HepG2 (cell line): ENCODE measurements at regions not wholly inside any gene's neighbourhood (a gene's known extent, or its start where the extent isn't known, plus 50 kb on each side); places are given as distances from the start of the nearest gene placed in this dataset.

ENCODE experiments used
- ATAC-seq: fragments of 200-7000 bp; cut with Tn5 transposase; 3 replicates; pipeline ENCODE4 v1.9.1; 2020; ENCODE audit warnings: mild to moderate bottlenecking, moderate library complexity
- BruUV-seq: library from RNA; stranded (reverse); fragments of 400-500 nt; replicated peaks from 2 replicates; lab custom pipeline; 2021; lab: Mats Ljungman, UMichigan
- CTCF ChIA-PET: fragments of 300-600 bp; formaldehyde crosslinking; extraction: SDS; loops from one replicate; lab custom pipeline; 2021; ENCODE audit warnings: low total read pairs, inconsistent platforms, low intra/inter-chr PET ratio; lab: Yijun Ruan, JAX
- POLR2A ChIA-PET: fragments of 350-600 bp; sonication (Branson Sonifier 250); formaldehyde crosslinking; loops from one replicate; lab custom pipeline; 2020; ENCODE audit warnings: antibody characterized with exemption, inconsistent platforms; lab: Yijun Ruan, JAX
- DNase-seq: peaks from one replicate; pipeline ENCODE4 v3.0.0-alpha.2; 2015; ENCODE audit warnings: low spot score
- FAIRE-seq: peaks from 3 replicates; lab custom pipeline; 2011; peaks lifted over from hg19 to GRCh38; lab: Jason Lieb, UNC
- H2AFZ ChIP-seq: one replicate; pipeline ENCODE4 v1.6.1; 2011; ENCODE audit warnings: low read length, inconsistent platforms
- H3K27ac ChIP-seq: fragments of 300-600 bp; 3 replicates; pipeline ENCODE4 v1.8.0; 2011; ENCODE audit warnings: mixed run types, mild to moderate bottlenecking, mixed read lengths, low read length, inconsistent platforms; ENCODE audit not compliant: insufficient read depth; ENCODE audit errors: extremely low read length
- H3K27me3 ChIP-seq, 2 experiments: fragments of 200-600 bp in 1 of 2; 2 replicates in 1 of 2; 3 replicates in 1 of 2; pipeline versions ENCODE4 v1.6.0 to v1.8.0; 2011; ENCODE audit warnings: low read length in 2 of 2, mild to moderate bottlenecking in 2 of 2, moderate library complexity in 2 of 2, inconsistent platforms in 1 of 2; ENCODE audit not compliant: insufficient read depth in 2 of 2, control insufficient read depth in 1 of 2
- H3K36me3 ChIP-seq, 2 experiments: fragments of 200-600 bp in 1 of 2; replicated peaks in 1 of 2; 2 replicates in 1 of 2; 3 replicates in 1 of 2; pipeline versions ENCODE4 v1.5.1 to v1.8.0; 2011; ENCODE audit warnings: low read length in 2 of 2, inconsistent platforms in 1 of 2; ENCODE audit not compliant: insufficient read depth in 2 of 2, control insufficient read depth in 1 of 2
- H3K4me1 ChIP-seq: 2 replicates; pipeline ENCODE4 v1.5.1; 2012; ENCODE audit warnings: low read length, inconsistent platforms; ENCODE audit not compliant: insufficient read depth
- H3K4me2 ChIP-seq: 2 replicates; pipeline ENCODE4 v1.6.0; 2011; ENCODE audit warnings: low read depth, low read length, inconsistent platforms
- H3K4me3 ChIP-seq, 3 experiments: fragments of 200-600 bp in 1 of 3; sonication (generic), shearing (Covaris generic) in 1 of 3; replicated peaks in 1 of 3; 2 replicates each; pipeline ENCODE4 v1.5.1; 2011 to 2016; ENCODE audit warnings: low read length in 3 of 3, inconsistent platforms in 2 of 3, low read depth in 2 of 3, mild to moderate bottlenecking in 2 of 3, control low read depth in 1 of 3, mixed read lengths in 1 of 3; ENCODE audit not compliant: insufficient read depth in 1 of 3
- H3K79me2 ChIP-seq: one replicate; pipeline ENCODE4 v1.6.1; 2011; ENCODE audit warnings: low read length, inconsistent platforms; ENCODE audit not compliant: insufficient read depth
- H3K9ac ChIP-seq: 2 replicates; pipeline ENCODE4 v1.6.0; 2011; ENCODE audit warnings: mild to moderate bottlenecking, low read depth, low read length, inconsistent platforms; ENCODE audit not compliant: insufficient read depth
- H3K9me3 ChIP-seq: 2 replicates; pipeline ENCODE4 v1.5.1; 2012; ENCODE audit warnings: mild to moderate bottlenecking, low read length
- H4K20me1 ChIP-seq: 2 replicates; pipeline ENCODE4 v1.6.0; 2011; ENCODE audit warnings: inconsistent platforms, mild to moderate bottlenecking, low read length, moderate library complexity; ENCODE audit not compliant: insufficient read depth
- LCORL ChIP-seq, 2 experiments: fragments of 450-650 bp in 1 of 2; sonication (generic) in 1 of 2; formaldehyde crosslinking in 1 of 2; IDR thresholded peaks; 2 replicates each; pipeline versions ENCODE4 v1.5.0 to v1.6.1; 2017 to 2020; ENCODE audit warnings: antibody characterized with exemption in 1 of 2, missing genetic modification reagents in 1 of 2
- NBN ChIP-seq: fragments of 450-650 bp; conservative IDR thresholded peaks from 2 replicates; pipeline ENCODE4 v1.6.1; 2017
- NFRKB ChIP-seq: fragments of 450-650 bp; IDR thresholded peaks from 2 replicates; pipeline ENCODE4 v1.6.1; 2017
- SMC3 ChIP-seq: IDR thresholded peaks from 2 replicates; pipeline ENCODE4 v1.6.1; 2011; ENCODE audit warnings: low read length, improper control_type of control experiment
- TP53 ChIP-seq: sonication (generic); formaldehyde crosslinking; conservative IDR thresholded peaks from 2 replicates; pipeline ENCODE4 v1.4.0; 2020; ENCODE audit warnings: missing genetic modification reagents
- ZKSCAN8 ChIP-seq: IDR thresholded peaks from 2 replicates; pipeline ENCODE4 v1.6.1; 2016; ENCODE audit warnings: borderline replicate concordance, missing genetic modification reagents, missing compliant biosample characterization
- ZNF430 ChIP-seq: sonication (generic); formaldehyde crosslinking; IDR thresholded peaks from 2 replicates; pipeline ENCODE4 v1.9.0; 2021; ENCODE audit warnings: mild to moderate bottlenecking, missing genetic modification reagents
- ZNF615 ChIP-seq: sonication (generic); formaldehyde crosslinking; IDR thresholded peaks from 2 replicates; pipeline ENCODE4 v1.5.0; 2020; ENCODE audit warnings: mild to moderate bottlenecking, missing genetic modification reagents, borderline replicate concordance
- ZNF83 ChIP-seq: sonication (generic); formaldehyde crosslinking; IDR thresholded peaks from 2 replicates; pipeline ENCODE4 v1.4.0; 2020; ENCODE audit warnings: missing genetic modification reagents, mild to moderate bottlenecking, borderline replicate concordance
- ZNF879 ChIP-seq: sonication (generic); formaldehyde crosslinking; IDR thresholded peaks from 2 replicates; pipeline ENCODE4 v1.8.1; 2023; ENCODE audit warnings: missing genetic modification reagents
- ZNF883 ChIP-seq: sonication (generic); formaldehyde crosslinking; IDR thresholded peaks from 2 replicates; pipeline ENCODE4 v1.5.1; 2020; ENCODE audit warnings: mild to moderate bottlenecking, missing genetic modification reagents; ENCODE audit errors: not compliant biosample characterization
- WGBS: methylation state at CpG from one replicate; pipeline ENCODE4 v1.1.6; 2017; ENCODE audit warnings: low lambda C conversion rate; 5-methylcytosine and 5-hydroxymethylcytosine counted together
- in situ Hi-C: cut with HindIII; loops from 2 replicates; pipeline ENCODE4 v1.10.0; 2017; ENCODE audit warnings: low pct_unique_long_range_greater_than_20kb; ENCODE audit not compliant: extremely low pct_ligation_motif_present
- intact Hi-C: fragments of 100-400 bp; cut with micrococcal nuclease; formaldehyde crosslinking; loops from one replicate; pipeline ENCODE4 v1.10.0; 2022; ENCODE audit not compliant: unreplicated experiment
- TF ChIP-seq, protein P1 (sequence below): sonication (generic); formaldehyde crosslinking; IDR thresholded peaks from 2 replicates; pipeline ENCODE4 v1.4.0; 2020; ENCODE audit warnings: missing genetic modification reagents
- TF ChIP-seq, protein P2 (sequence below): sonication (generic); formaldehyde crosslinking; IDR thresholded peaks from 2 replicates; pipeline ENCODE4 v1.4.0; 2020; ENCODE audit warnings: missing genetic modification reagents
- TF ChIP-seq, protein P3 (sequence below): IDR thresholded peaks from 2 replicates; pipeline ENCODE4 v1.6.1; 2016
- TF ChIP-seq, protein P4 (sequence below): sonication (generic); formaldehyde crosslinking; IDR thresholded peaks from 2 replicates; pipeline ENCODE4 v1.4.0; 2020; ENCODE audit warnings: low read depth, missing genetic modification reagents

- TF ChIP-seq, protein P1, sequence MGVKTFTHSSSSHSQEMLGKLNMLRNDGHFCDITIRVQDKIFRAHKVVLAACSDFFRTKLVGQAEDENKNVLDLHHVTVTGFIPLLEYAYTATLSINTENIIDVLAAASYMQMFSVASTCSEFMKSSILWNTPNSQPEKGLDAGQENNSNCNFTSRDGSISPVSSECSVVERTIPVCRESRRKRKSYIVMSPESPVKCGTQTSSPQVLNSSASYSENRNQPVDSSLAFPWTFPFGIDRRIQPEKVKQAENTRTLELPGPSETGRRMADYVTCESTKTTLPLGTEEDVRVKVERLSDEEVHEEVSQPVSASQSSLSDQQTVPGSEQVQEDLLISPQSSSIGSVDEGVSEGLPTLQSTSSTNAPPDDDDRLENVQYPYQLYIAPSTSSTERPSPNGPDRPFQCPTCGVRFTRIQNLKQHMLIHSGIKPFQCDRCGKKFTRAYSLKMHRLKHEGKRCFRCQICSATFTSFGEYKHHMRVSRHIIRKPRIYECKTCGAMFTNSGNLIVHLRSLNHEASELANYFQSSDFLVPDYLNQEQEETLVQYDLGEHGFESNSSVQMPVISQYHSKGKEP (CRISPR knock-in tag), result no peak
These were observed 491.4 kb downstream of the CBLN4 start (continued) for GRCh38 chr20:55513954-55514353.

GRCh38 chr20:55500130-55500529 lies 505.2 kb downstream of the CBLN4 start:
- DNase-seq (no peak), ATAC-seq (peak; percentile 61), FAIRE-seq (no peak)
- ChIA-PET POLR2A (interaction anchor here (2.0 kb wide), 1 partner anchor 29 kb away, joined by 5 read pairs; no protein-coding TSS in a partner anchor), CTCF (no interaction called here)
- no peak overlapping the region for H3K9ac ChIP-seq
- no peak overlapping the region for H3K4me3 ChIP-seq
- in situ Hi-C loops (no loop called here), intact Hi-C loops (no loop called here)
- no peaks in the 10 kb centered on the region for H3K27me3 ChIP-seq
- H3K9me3 ChIP-seq, result peaks cover 83% of the 10 kb centered on the region
- no TSS peak for BruUV-seq
- no peaks in the 10 kb centered on the region for H3K79me2 ChIP-seq
- H3K4me1 ChIP-seq, result no peaks in the 10 kb centered on the region
- H2AFZ ChIP-seq, result no peak overlapping the region
- no peak overlapping the region for H3K4me2 ChIP-seq
- WGBS, result 5% methylated on average over 4 of the region's 4 CpGs
- no peaks in the 10 kb centered on the region for H4K20me1 ChIP-seq
- no peak overlapping the region for H3K27ac ChIP-seq
- no peaks in the 10 kb centered on the region for H3K36me3 ChIP-seq
- TF ChIP-seq ZKSCAN8 (CRISPR knock-in tag), result no peak
- TF ChIP-seq, protein P2, sequence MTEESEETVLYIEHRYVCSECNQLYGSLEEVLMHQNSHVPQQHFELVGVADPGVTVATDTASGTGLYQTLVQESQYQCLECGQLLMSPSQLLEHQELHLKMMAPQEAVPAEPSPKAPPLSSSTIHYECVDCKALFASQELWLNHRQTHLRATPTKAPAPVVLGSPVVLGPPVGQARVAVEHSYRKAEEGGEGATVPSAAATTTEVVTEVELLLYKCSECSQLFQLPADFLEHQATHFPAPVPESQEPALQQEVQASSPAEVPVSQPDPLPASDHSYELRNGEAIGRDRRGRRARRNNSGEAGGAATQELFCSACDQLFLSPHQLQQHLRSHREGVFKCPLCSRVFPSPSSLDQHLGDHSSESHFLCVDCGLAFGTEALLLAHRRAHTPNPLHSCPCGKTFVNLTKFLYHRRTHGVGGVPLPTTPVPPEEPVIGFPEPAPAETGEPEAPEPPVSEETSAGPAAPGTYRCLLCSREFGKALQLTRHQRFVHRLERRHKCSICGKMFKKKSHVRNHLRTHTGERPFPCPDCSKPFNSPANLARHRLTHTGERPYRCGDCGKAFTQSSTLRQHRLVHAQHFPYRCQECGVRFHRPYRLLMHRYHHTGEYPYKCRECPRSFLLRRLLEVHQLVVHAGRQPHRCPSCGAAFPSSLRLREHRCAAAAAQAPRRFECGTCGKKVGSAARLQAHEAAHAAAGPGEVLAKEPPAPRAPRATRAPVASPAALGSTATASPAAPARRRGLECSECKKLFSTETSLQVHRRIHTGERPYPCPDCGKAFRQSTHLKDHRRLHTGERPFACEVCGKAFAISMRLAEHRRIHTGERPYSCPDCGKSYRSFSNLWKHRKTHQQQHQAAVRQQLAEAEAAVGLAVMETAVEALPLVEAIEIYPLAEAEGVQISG (CRISPR knock-in tag), result no peak
- TF ChIP-seq TP53, result no peak
- TF ChIP-seq, protein P3, sequence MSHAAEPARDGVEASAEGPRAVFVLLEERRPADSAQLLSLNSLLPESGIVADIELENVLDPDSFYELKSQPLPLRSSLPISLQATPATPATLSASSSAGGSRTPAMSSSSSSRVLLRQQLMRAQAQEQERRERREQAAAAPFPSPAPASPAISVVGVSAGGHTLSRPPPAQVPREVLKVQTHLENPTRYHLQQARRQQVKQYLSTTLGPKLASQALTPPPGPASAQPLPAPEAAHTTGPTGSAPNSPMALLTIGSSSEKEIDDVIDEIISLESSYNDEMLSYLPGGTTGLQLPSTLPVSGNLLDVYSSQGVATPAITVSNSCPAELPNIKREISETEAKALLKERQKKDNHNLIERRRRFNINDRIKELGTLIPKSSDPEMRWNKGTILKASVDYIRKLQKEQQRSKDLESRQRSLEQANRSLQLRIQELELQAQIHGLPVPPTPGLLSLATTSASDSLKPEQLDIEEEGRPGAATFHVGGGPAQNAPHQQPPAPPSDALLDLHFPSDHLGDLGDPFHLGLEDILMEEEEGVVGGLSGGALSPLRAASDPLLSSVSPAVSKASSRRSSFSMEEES (CRISPR knock-in tag), result no peak
- TF ChIP-seq SMC3, result no peak
- no peak for TF ChIP-seq ZNF430
- no peak for TF ChIP-seq ZNF83
- TF ChIP-seq NFRKB, result no peak
- TF ChIP-seq, protein P4, sequence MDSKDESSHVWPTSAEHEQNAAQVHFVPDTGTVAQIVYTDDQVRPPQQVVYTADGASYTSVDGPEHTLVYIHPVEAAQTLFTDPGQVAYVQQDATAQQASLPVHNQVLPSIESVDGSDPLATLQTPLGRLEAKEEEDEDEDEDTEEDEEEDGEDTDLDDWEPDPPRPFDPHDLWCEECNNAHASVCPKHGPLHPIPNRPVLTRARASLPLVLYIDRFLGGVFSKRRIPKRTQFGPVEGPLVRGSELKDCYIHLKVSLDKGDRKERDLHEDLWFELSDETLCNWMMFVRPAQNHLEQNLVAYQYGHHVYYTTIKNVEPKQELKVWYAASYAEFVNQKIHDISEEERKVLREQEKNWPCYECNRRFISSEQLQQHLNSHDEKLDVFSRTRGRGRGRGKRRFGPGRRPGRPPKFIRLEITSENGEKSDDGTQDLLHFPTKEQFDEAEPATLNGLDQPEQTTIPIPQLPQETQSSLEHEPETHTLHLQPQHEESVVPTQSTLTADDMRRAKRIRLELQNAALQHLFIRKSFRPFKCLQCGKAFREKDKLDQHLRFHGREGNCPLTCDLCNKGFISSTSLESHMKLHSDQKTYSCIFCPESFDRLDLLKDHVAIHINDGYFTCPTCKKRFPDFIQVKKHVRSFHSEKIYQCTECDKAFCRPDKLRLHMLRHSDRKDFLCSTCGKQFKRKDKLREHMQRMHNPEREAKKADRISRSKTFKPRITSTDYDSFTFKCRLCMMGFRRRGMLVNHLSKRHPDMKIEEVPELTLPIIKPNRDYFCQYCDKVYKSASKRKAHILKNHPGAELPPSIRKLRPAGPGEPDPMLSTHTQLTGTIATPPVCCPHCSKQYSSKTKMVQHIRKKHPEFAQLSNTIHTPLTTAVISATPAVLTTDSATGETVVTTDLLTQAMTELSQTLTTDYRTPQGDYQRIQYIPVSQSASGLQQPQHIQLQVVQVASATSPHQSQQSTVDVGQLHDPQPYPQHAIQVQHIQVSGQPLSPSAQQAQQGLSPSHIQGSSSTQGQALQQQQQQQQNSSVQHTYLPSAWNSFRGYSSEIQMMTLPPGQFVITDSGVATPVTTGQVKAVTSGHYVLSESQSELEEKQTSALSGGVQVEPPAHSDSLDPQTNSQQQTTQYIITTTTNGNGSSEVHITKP (CRISPR knock-in tag), result 0 out of 2 replicates have a peak, but pooled peaks have one; percentile 49
- TF ChIP-seq ZNF879 (CRISPR knock-in tag), result no peak
- no peak for TF ChIP-seq NBN
- TF ChIP-seq ZNF883 (CRISPR knock-in tag), result no peak
- TF ChIP-seq LCORL (IDR thresholded peaks at IDR 0.05), result no peak
- TF ChIP-seq LCORL (CRISPR knock-in tag; IDR thresholded peaks at IDR 0.05), result no peak
- no peak for TF ChIP-seq ZNF615 (CRISPR knock-in tag)
